ENCODE measurements at regions not wholly inside any gene's neighbourhood (a gene's known extent, or its start where the extent isn't known, plus 50 kb on each side); places are given as distances from the start of the nearest gene placed in this dataset.

DNA sequence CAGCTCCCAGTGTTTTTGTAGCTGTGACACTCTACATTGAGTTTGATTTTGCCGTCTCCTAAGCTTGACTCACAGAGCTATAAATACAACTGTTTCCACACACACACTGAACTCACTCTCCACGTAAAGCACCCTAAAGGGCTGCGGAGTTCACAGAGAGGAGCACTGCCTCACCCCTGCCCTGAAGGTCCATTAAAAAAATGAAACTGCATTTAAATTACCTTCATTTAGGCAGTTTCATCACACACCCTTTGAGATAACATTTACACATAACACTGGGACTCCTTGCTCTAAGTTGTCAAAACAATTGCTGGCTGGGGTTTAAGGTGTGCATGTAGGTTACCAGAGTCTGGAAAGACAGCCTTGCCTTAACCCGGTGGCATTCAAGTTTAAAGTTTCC, 137.1 kb upstream of the MAGI3 start:
- no peak for TF ChIP-seq CTCF (IDR thresholded peaks at IDR 0.05; ENCODE audit: extremely low read depth, insufficient read depth, missing control alignments)
- in situ Hi-C loops (cut with MboI; ENCODE audit: low pct_unique_long_range_greater_than_20kb, low sequenced_read_pairs, unreplicated experiment), result no loop called here
- DNase-seq (ENCODE audit: low spot score), result no peak

GRCh38 chr1:113253590-113253989, 136.7 kb upstream of the MAGI3 start:
- in situ Hi-C loops (cut with MboI; ENCODE audit: low pct_unique_long_range_greater_than_20kb, low sequenced_read_pairs, unreplicated experiment), result no loop called here
- no peak for TF ChIP-seq CTCF (IDR thresholded peaks at IDR 0.05; ENCODE audit: extremely low read depth, insufficient read depth, missing control alignments)

GRCh38 chr1:113255038-113255719, 135.1 kb upstream of the MAGI3 start:
- no peak for TF ChIP-seq CTCF (IDR thresholded peaks at IDR 0.05; ENCODE audit: extremely low read depth, insufficient read depth, missing control alignments)
- DNase-seq (ENCODE audit: low spot score), result no peak
- in situ Hi-C loops (cut with MboI; ENCODE audit: low pct_unique_long_range_greater_than_20kb, low sequenced_read_pairs, unreplicated experiment), result no loop called here

More at GRCh38 chr1:113253590-113253989, 136.7 kb upstream of the MAGI3 start:
- no peak for DNase-seq (ENCODE audit: low spot score)

DNA sequence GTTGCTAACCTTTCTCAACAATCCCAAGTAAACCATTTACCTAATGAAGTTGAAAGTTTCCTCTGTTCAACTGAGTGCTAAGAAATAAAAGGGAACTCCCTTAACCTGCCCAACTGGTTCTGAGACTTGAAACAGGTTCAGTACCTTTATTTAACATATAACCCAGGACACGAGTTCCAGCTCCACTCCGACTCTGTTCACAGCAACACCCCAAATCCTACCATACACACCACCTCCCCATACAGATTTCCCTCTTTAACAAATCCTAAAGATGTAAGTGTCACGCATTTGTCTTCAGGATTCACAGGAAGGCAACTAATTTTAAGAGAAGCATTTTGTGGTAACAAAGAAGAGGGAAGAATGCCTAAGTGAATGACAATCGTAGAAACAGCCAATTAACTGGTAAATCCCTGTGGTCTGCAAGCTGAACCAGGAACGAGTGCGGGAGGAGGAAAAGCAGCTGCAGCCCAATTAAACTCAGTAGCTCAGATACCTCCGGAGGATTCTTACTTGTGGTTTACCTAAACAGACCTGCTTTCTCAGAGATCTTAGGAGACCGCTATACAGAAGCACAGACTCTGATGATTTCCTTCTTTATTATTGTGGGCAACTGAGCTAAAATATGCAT, 134.5 kb upstream of the MAGI3 start:
- in situ Hi-C loops (cut with MboI; ENCODE audit: low pct_unique_long_range_greater_than_20kb, low sequenced_read_pairs, unreplicated experiment), result no loop called here
- TF ChIP-seq CTCF (IDR thresholded peaks at IDR 0.05; ENCODE audit: extremely low read depth, insufficient read depth, missing control alignments), result no peak

GRCh38 chr1:113256348-113256729, 134.0 kb upstream of the MAGI3 start:
- in situ Hi-C loops (cut with MboI; ENCODE audit: low pct_unique_long_range_greater_than_20kb, low sequenced_read_pairs, unreplicated experiment), result no loop called here
- no peak for TF ChIP-seq CTCF (IDR thresholded peaks at IDR 0.05; ENCODE audit: extremely low read depth, insufficient read depth, missing control alignments)
- no peak for DNase-seq (ENCODE audit: low spot score)

More for the DNA sequence above, 134.5 kb upstream of the MAGI3 start:
- DNase-seq (ENCODE audit: low spot score), result no peak

DNA sequence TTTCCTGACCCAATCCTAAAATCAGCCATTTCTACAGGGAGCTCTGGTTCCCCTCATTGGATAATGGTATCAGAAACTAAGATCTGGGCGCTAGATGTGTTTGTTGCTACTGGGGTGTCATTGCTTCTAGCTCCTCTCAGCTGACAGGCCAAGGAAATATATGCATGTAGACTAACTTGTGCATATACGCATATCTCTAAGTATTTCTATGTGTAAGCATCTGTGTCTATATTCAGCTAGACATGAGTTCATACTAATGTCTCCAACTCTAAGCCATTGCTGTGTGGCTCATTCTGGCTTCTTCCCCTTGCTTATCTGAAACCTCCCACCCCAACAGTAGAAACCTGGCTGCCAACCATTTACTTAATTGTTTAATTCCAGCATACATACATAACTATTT, 130.3 kb upstream of the MAGI3 start:
- DNase-seq (ENCODE audit: low spot score), result no peak
- in situ Hi-C loops (cut with MboI; ENCODE audit: low pct_unique_long_range_greater_than_20kb, low sequenced_read_pairs, unreplicated experiment), result no loop called here
- TF ChIP-seq CTCF (IDR thresholded peaks at IDR 0.05; ENCODE audit: extremely low read depth, insufficient read depth, missing control alignments), result no peak

Data from GM13977 (cell line).